ENCODE measurements at regions not wholly inside any gene's neighbourhood (a gene's known extent, or its start where the extent isn't known, plus 50 kb on each side); places are given as distances from the start of the nearest gene placed in this dataset.
"Not testable (repeated sequence)": the region's sequence is repeated elsewhere in the genome, so short reads cannot be mapped to it uniquely, and the experiment has no call there.

GRCh38 chr12:60714141-60714900, 1118.5 kb downstream of the SLC16A7 start:
- no peak for DNase-seq (ENCODE audit: low spot score)

DNA sequence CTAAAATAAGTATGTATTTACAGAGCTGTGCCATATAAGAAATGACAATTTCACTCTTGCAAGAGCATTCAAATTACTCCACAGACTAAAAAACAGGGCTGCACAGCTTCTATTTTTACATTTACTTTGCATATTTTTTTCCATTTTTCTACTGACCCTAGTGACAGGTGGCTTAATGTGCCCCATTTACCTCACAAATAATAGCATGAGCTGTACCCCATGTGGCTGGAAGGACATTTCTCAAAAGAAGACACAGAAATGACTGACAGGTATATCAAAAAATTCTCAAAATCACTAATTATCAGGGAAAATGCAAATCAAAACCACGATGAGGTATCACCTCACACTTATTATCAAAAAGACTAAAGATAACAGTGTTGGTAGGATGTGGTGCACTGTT, 1128.6 kb downstream of the SLC16A7 start:
- no peak for DNase-seq (ENCODE audit: low spot score)

DNA sequence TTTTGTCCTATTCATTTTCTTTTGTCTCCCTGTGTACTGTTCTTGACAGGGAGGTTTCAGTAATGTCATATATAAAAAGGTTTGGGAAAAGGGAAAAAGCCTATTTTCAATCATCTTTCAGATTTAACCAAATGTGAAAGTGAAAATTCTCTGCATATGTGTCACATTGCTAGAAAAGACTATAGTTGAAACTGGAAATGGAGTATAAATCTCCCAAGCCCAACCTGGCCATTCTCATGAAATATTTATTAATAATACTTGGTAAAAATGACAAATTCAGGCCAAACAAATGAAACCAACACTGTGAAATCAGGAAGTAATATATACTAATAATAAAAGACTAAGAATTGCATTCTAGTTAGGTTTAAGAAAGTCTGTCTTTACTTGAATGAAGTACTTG, 1129.2 kb downstream of the SLC16A7 start:
- DNase-seq (ENCODE audit: low spot score), result no peak

DNA sequence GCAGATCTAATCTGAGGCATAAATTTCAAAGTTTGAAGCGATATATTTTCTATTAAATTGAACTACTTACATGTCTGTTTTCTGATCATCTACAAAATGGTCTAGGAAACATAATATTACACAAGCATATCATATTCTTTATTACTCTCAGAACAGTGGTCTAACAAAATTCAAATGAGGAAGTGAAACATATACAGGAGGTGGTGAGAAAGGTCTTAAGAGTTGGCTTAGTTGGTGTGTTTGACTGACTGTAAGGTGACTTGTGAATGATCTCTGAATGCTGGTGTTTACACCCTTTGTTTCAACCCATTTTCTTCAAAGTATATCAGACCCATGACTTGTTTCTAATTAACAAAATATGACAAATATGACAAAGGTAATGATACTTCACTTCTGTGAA, 1156.8 kb downstream of the SLC16A7 start:
- no peak for DNase-seq (ENCODE audit: low spot score)

- DNase-seq (ENCODE audit: low spot score), result no peak
Observed at GRCh38 chr12:60758224-60758623, 1162.4 kb downstream of the SLC16A7 start.

GRCh38 chr12:60760965-60761364, 1165.1 kb downstream of the SLC16A7 start:
- no peak for DNase-seq (ENCODE audit: low spot score)

- not testable (repeated sequence) for DNase-seq (ENCODE audit: low spot score)
Observed at GRCh38 chr12:60801166-60801565, 1205.3 kb downstream of the SLC16A7 start.

DNA sequence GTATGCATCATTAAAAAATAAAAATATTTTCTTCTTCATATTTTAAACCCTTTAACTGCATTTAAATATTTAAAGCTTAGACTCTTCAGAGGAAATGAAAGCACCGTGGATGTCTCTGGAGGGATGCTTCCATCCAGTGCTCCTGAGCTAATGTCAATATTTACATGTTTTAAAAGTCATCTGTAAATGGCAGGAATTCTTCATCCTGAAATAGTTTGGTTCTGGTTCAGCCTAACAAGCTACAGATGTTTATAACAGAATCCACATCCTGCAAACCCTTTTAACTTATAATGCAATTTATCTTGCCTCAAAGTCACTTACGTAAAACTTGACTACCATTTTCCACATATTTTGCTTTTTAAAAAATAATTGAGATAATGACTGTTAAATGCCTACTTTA, 1207.3 kb downstream of the SLC16A7 start:
- DNase-seq (ENCODE audit: low spot score), result no peak

- DNase-seq (ENCODE audit: low spot score), result no peak
Observed at GRCh38 chr12:60805364-60805763, 1209.5 kb downstream of the SLC16A7 start.

DNA sequence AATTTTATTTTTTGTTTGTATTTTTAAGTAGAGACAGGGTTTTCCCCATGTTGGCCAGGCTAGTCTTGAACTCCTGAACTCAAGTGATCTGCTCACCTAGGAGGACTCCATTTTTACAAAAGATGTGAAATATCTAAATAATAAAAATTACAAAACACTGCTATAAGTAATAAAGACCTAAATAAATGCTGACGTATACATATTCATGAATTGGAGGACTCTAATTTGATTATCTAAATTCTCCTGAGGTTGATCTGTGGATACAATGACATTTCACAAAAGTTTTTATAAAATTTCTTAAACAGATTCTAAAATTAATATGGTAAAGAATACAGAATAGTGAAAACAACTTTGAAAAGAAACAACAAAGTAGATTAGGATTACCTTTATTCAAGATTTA, 1224.0 kb downstream of the SLC16A7 start:
- no peak for DNase-seq (ENCODE audit: low spot score)

DNA sequence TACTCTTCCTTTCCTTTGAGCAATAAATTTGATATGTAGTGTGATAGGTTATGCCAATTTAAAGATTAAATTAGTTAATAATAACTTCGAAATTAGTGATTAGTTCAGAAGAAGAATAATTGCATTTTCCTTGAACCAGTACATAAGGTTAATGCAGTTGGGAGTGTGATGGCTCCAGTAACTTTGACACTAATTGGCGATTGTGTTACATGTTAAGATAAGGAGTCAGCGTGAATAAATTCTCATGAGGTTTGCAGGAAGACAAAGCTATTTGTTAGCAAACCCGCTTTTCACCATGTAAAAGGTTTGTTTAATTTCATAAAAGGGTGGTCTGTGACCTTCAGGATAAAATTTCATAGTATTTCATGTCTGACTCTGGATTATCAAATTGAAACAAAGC, 1226.8 kb downstream of the SLC16A7 start:
- no peak for DNase-seq (ENCODE audit: low spot score)

- DNase-seq (ENCODE audit: low spot score), result no peak
Observed at GRCh38 chr12:60830381-60830780, 1234.6 kb downstream of the SLC16A7 start.

DNA sequence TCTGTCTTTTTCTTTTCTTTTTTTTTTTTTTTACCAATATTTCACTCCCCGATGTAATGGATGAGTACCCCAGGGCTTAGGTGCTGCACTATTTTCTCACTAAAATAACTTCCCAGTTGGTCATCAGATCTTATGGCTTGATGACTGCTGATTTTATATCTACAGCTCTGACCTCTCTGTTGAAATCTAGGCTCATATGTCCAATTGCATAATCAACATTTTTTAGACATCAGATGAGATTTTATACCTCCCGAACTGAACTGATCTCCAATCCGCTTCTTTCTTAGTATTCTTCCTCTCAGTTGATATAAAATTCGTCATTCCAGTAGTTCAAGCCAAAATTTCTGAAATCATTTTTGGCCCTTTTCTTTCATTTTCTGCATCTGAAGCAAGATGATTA, 1236.5 kb downstream of the SLC16A7 start:
- DNase-seq (ENCODE audit: low spot score), result no peak

DNA sequence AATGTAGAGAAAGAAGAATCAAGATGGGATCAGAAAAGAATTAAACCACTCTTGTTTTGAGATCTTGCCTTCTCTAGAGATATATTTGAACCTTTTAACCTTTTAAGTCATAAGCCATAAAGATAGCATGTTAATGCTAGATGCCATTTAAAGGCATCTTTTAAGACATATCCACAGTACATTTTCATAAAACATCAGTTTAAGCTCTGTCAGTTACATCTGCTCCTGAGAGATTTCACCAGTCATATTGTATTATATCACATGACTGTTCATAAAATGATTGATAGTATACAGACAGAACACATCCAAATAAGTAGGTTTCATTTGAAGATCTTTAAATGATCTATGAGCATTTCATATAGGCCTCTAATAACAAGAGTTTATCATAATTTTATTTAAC, 1238.5 kb downstream of the SLC16A7 start:
- DNase-seq (ENCODE audit: low spot score), result no peak

DNA sequence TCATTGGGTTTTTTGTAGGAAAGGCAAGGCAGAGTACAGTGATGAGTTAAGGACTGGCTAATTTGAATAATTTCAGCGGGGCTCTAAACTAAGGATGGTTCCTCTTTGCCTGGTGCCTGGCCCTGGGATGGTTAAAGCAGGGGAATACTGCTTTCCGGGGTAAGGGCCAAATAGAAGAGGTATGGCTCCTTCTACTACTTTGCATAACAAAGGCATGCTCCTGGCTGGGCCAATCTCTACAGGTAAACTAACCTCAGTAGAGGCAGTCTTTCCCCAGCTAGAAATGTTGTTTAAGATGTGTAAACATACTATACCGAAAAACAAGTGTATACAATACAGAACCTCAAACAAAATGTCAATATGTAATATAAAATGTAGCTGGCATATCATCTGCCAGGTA, 1239.0 kb downstream of the SLC16A7 start:
- no peak for DNase-seq (ENCODE audit: low spot score)

- no peak for DNase-seq (ENCODE audit: low spot score)
Observed at GRCh38 chr12:60836651-60837050, 1240.8 kb downstream of the SLC16A7 start.

DNA sequence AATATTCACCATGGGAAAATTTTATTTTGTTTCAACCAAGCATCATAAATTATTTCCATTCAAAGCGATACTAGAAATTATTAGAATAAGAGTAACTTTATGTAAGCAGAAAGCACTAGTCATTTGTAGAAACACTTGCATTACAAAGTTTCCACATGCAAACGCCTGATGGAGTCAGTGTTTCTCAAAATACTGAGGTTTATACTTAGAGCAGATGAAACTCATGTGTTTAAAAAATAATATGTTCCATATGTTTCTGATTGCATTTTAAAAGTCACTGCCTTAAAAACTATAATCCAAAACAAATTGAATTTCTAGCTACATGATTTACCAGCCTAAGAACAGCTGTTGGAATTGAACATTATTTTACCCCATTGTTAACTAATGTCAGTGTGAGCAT, 1246.4 kb downstream of the SLC16A7 start:
- DNase-seq (ENCODE audit: low spot score), result no peak

DNA sequence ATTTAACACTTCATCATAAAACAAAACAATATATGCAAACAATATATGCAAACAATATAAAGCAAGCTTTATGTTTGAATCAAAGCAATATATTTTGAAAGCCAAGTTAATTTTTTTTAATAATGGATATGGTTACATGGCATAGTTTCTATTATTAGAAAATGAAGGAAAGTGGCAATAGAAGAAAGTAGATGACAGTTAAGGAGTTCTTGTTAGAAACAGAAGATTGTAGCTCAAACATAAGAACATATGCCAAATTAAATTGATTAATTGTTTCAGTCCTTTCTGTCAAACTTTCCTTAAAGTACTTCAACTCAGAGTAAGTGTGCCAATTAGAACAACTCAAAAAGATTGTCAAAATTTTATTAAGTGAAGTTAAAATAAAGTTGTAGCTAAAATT, 1248.3 kb downstream of the SLC16A7 start:
- DNase-seq (ENCODE audit: low spot score), result no peak

DNA sequence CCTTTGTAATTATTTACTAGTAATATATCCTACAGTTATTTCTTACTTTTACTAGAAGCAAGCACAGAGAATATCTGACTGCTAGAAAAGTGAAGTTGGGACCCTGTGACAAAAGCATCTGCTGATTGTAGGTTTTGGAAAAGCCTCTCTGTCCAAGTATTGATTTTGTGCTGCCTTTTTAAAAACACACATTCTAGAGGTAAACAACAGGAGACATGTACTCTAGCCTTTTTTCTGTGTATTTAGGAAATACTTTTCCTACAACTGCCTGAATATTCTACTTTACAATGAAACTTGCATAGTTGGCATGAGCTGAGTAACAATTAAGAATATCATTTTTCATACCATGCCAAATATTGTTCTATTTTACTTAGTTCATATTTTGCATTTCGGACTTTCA, 1249.0 kb downstream of the SLC16A7 start:
- no peak for DNase-seq (ENCODE audit: low spot score)

DNA sequence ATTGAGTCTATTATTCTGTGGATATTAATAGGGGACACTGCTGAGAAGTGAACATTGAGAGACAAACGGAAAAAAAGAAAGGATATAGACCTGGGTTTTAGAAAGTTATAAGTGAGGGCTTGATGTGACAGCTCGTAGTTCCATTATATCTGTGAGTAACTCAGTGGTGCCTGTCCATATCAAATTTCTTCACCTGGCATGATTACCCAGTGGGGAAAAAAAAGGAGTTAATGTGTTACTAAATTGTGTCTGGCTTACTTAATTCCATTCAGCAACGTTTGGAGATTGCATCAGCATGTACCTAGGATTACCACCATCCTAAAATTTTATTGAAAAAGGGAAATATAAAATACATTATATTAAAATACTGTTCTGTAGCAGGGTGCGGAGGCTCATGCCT, 1249.9 kb downstream of the SLC16A7 start:
- no peak for DNase-seq (ENCODE audit: low spot score)

GRCh38 chr12:60847281-60847680, 1251.5 kb downstream of the SLC16A7 start:
- DNase-seq (ENCODE audit: low spot score), result no peak

- DNase-seq (ENCODE audit: low spot score), result no peak
Observed at GRCh38 chr12:60849723-60850122, 1253.9 kb downstream of the SLC16A7 start.

DNA sequence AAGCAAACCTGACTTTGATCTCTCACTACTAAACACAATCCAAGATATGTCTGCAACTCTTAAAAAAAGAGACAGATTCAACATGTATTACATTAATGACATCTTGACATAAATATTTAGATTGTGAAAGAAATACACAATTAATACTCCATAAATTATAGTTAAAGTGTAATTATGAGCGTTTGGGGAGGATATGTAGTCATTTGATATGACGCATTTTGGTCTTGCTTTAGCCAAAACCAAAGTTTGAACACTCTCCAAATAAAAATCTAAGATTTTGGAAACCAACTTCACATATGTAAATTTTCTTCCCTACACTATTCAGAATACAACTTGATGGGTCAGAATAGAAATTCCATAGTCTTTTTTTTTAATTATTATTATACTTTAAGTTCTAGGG, 1257.6 kb downstream of the SLC16A7 start:
- no peak for DNase-seq (ENCODE audit: low spot score)

- no peak for DNase-seq (ENCODE audit: low spot score)
Observed at GRCh38 chr12:60863421-60863820, 1267.6 kb downstream of the SLC16A7 start.
